GM06990 (cell line): ENCODE measurements at regions not wholly inside any gene's neighbourhood (a gene's known extent, or its start where the extent isn't known, plus 50 kb on each side); places are given as distances from the start of the nearest gene placed in this dataset.

Experiments
- DNase-seq: peaks from one replicate; pipeline ENCODE4 v3.0.0-alpha.2; 2011; ENCODE audit not compliant: insufficient read length; ENCODE audit errors: extremely low read depth
- H3K27me3 ChIP-seq: replicated peaks from 2 replicates; pipeline ENCODE4 v1.6.0; 2011; ENCODE audit warnings: low read length; ENCODE audit not compliant: control insufficient read depth, insufficient read depth
- H3K36me3 ChIP-seq: 2 replicates; pipeline ENCODE4 v1.5.1; 2011; ENCODE audit warnings: low read length; ENCODE audit not compliant: control insufficient read depth, insufficient read depth
- H3K4me3 ChIP-seq: replicated peaks from 2 replicates; pipeline ENCODE4 v1.5.1; 2011; ENCODE audit warnings: low read depth, mild to moderate bottlenecking, control low read depth, low read length
- CTCF ChIP-seq: IDR thresholded peaks from 2 replicates; pipeline ENCODE4 v1.5.1; 2011; ENCODE audit warnings: low read length, control low read depth, mild to moderate bottlenecking, inconsistent platforms; ENCODE audit not compliant: insufficient read depth, poor library complexity, severe bottlenecking

- Histone ChIP-seq H3K27me3 (no peaks in the 10 kb centered on the region), H3K36me3 (no peaks in the 10 kb centered on the region), H3K4me3 (no peak overlapping the region)
- peak; percentile 66 for DNase-seq
- no peak for TF ChIP-seq CTCF
Measured at GRCh38 chr5:133825631-133826289, 142.7 kb downstream of the C5orf15 start.

DNA sequence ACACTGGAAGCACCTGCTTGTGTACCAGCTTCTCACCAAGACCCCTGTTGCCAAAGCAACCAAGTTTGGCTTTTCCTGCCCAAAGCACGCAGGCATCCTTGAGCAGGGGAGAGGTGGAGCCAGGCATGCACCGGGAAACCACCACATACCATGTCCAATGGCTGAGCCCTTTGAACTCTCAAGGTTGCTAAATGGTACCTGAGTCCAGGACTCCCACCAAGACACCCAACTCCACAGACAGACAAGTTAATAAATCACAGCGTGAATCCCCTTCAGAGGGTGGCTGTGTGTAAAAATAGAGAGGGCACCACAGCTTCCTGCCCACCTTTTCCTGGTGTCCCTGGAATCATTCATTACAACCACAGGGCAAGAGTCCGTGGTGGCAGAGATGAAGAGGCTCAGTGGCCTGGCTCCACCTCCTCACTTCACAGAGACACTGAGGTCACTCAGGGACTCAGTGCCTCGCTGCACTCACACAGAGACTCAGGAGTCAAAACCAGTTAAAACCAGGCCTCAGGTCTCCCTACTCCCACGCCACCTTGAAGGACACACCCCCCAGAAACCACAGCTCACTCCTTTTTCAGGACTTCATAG is 143.7 kb downstream of the C5orf15 start:
- Histone ChIP-seq H3K4me3 (no peak overlapping the region), H3K27me3 (no peaks in the 10 kb centered on the region), H3K36me3 (no peaks in the 10 kb centered on the region)
- no peak for TF ChIP-seq CTCF
- DNase-seq = no peak

- Histone ChIP-seq H3K4me3 (no peak overlapping the region), H3K27me3 (no peaks in the 10 kb centered on the region), H3K36me3 (no peaks in the 10 kb centered on the region)
- no peak for DNase-seq
- no peak for TF ChIP-seq CTCF
Measured at GRCh38 chr5:133821889-133822288, 146.5 kb downstream of the C5orf15 start.

DNA sequence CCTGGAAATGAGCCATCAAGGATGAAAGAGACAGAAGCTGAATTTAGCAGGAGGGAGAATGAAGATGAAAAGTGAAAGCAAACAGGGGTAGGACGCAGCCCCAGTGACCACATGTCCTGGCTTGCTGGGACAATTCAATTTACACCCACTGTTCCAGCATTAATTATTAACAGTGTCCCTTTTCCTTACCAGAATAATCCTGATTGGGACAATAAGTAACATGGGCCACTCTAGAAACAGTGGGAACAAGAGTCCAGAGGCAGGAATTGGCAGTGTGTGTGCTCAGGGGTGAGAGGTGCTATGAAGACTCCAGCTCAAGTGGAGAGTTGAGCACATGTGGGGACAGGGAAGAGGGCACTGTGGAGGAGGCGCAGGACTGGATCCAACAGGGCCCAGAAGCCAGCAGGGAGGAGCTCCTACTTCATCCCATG is 147.1 kb downstream of the C5orf15 start:
- no peaks in the 10 kb centered on the region for H3K36me3 ChIP-seq
- no peak for TF ChIP-seq CTCF
- H3K27me3 ChIP-seq = no peaks in the 10 kb centered on the region
- H3K4me3 ChIP-seq = no peak overlapping the region
- DNase-seq = no peak

DNA sequence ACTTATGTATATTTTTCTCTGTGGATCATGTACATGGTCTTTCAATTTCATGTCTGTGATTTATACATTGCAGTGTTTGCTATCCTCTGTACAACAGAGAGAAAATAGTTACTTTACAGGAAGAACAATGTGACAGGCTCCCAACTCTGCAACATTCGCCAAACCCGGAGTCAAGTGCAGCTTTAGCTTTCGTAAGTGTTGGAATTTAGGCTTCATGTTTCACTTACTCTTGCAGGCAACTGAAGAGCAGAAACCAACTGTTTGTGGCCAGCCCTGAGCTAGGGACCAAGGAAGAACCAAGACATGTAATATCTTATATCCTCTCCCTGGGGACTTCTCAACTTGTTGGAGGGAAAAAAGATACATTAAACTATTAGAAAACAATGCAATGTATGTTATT is 147.9 kb downstream of the C5orf15 start:
- TF ChIP-seq CTCF = no peak
- Histone ChIP-seq H3K36me3 (no peaks in the 10 kb centered on the region), H3K4me3 (no peak overlapping the region), H3K27me3 (no peaks in the 10 kb centered on the region)
- no peak for DNase-seq
